ENCODE measurements at regions not wholly inside any gene's neighbourhood (a gene's known extent, or its start where the extent isn't known, plus 50 kb on each side); places are given as distances from the start of the nearest gene placed in this dataset.

- no peak for TF ChIP-seq CTCF (IDR thresholded peaks at IDR 0.05; ENCODE audit: unreplicated experiment)
- DNase-seq (ENCODE audit: low spot score): no peak
- Mint-ChIP-seq H3K36me3 (ENCODE audit: low read depth, unreplicated experiment) (no peaks in the 10 kb centered on the region), H3K27ac (ENCODE audit: unreplicated experiment) (no peak overlapping the region), H3K4me1 (ENCODE audit: unreplicated experiment) (no peaks in the 10 kb centered on the region), H3K27me3 (ENCODE audit: unreplicated experiment) (no peaks in the 10 kb centered on the region), H3K4me3 (ENCODE audit: unreplicated experiment) (no peak overlapping the region), H3K9me3 (ENCODE audit: unreplicated experiment) (no peaks in the 10 kb centered on the region)
Measured at GRCh38 chr1:99469550-99469971, 176.4 kb upstream of the PALMD start.

GRCh38 chr1:99472893-99473292 lies 173.0 kb upstream of the PALMD start:
- TF ChIP-seq CTCF (IDR thresholded peaks at IDR 0.05; ENCODE audit: unreplicated experiment): no peak
- Mint-ChIP-seq H3K4me3 (ENCODE audit: unreplicated experiment) (no peak overlapping the region), H3K27ac (ENCODE audit: unreplicated experiment) (no peak overlapping the region), H3K4me1 (ENCODE audit: unreplicated experiment) (no peaks in the 10 kb centered on the region), H3K36me3 (ENCODE audit: low read depth, unreplicated experiment) (no peaks in the 10 kb centered on the region), H3K9me3 (ENCODE audit: unreplicated experiment) (no peaks in the 10 kb centered on the region), H3K27me3 (ENCODE audit: unreplicated experiment) (no peaks in the 10 kb centered on the region)
- no peak for DNase-seq (ENCODE audit: low spot score)

GRCh38 chr1:99474350-99474893 lies 171.5 kb upstream of the PALMD start:
- Mint-ChIP-seq H3K9me3 (ENCODE audit: unreplicated experiment) (no peaks in the 10 kb centered on the region), H3K36me3 (ENCODE audit: low read depth, unreplicated experiment) (no peaks in the 10 kb centered on the region)
- TF ChIP-seq CTCF (IDR thresholded peaks at IDR 0.05; ENCODE audit: unreplicated experiment): no peak

GRCh38 chr1:99476058-99476457 lies 169.9 kb upstream of the PALMD start:
- DNase-seq (ENCODE audit: low spot score): no peak
- no peaks in the 10 kb centered on the region for H3K36me3 Mint-ChIP-seq (ENCODE audit: low read depth, unreplicated experiment)
- no peaks in the 10 kb centered on the region for H3K27me3 Mint-ChIP-seq (ENCODE audit: unreplicated experiment)
- no peaks in the 10 kb centered on the region for H3K9me3 Mint-ChIP-seq (ENCODE audit: unreplicated experiment)
- no peak for TF ChIP-seq CTCF (IDR thresholded peaks at IDR 0.05; ENCODE audit: unreplicated experiment)
- no peaks in the 10 kb centered on the region for H3K4me1 Mint-ChIP-seq (ENCODE audit: unreplicated experiment)
- no peak overlapping the region for H3K27ac Mint-ChIP-seq (ENCODE audit: unreplicated experiment)
- no peak overlapping the region for H3K4me3 Mint-ChIP-seq (ENCODE audit: unreplicated experiment)

More at GRCh38 chr1:99474350-99474893, 171.5 kb upstream of the PALMD start:
- Mint-ChIP-seq H3K27ac (ENCODE audit: unreplicated experiment) (no peak overlapping the region), H3K27me3 (ENCODE audit: unreplicated experiment) (no peaks in the 10 kb centered on the region), H3K4me3 (ENCODE audit: unreplicated experiment) (no peak overlapping the region), H3K4me1 (ENCODE audit: unreplicated experiment) (no peaks in the 10 kb centered on the region)
- no peak for DNase-seq (ENCODE audit: low spot score)

- DNase-seq (ENCODE audit: low spot score): peak; percentile 58
- H3K27me3 Mint-ChIP-seq (ENCODE audit: unreplicated experiment): no peaks in the 10 kb centered on the region
- H3K9me3 Mint-ChIP-seq (ENCODE audit: unreplicated experiment): no peaks in the 10 kb centered on the region
- no peak overlapping the region for H3K27ac Mint-ChIP-seq (ENCODE audit: unreplicated experiment)
- H3K36me3 Mint-ChIP-seq (ENCODE audit: low read depth, unreplicated experiment): no peaks in the 10 kb centered on the region
- H3K4me1 Mint-ChIP-seq (ENCODE audit: unreplicated experiment): no peaks in the 10 kb centered on the region
- no peak overlapping the region for H3K4me3 Mint-ChIP-seq (ENCODE audit: unreplicated experiment)
- TF ChIP-seq CTCF (IDR thresholded peaks at IDR 0.05; ENCODE audit: unreplicated experiment): peak; percentile 77
Measured at GRCh38 chr1:99481391-99481996, 164.4 kb upstream of the PALMD start.
